ENCODE measurements at regions not wholly inside any gene's neighbourhood (a gene's known extent, or its start where the extent isn't known, plus 50 kb on each side); places are given as distances from the start of the nearest gene placed in this dataset.

DNA sequence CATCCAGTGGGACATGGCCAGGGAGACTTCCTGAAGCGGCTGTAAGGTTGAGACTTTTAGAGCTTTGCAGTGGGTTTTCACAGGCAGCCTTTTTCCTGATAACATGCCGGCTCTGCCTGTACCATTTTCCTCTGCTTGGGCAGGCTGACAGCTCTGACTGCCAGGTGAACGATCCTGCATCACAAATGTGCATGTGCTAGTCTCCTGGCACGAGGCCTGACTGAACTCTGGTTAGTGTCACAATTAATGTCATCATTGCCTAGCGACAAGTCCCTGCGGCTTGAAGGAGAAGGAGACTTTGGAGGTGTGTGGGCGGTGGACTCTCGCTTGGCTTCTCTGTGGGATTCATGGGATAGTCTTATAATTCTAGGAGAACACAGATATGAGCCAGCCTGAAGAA, 783.6 kb upstream of the TSPY4 start:
- no peak for TF ChIP-seq POLR2AphosphoS5 (IDR thresholded peaks at IDR 0.05)
- TF ChIP-seq, protein P1, sequence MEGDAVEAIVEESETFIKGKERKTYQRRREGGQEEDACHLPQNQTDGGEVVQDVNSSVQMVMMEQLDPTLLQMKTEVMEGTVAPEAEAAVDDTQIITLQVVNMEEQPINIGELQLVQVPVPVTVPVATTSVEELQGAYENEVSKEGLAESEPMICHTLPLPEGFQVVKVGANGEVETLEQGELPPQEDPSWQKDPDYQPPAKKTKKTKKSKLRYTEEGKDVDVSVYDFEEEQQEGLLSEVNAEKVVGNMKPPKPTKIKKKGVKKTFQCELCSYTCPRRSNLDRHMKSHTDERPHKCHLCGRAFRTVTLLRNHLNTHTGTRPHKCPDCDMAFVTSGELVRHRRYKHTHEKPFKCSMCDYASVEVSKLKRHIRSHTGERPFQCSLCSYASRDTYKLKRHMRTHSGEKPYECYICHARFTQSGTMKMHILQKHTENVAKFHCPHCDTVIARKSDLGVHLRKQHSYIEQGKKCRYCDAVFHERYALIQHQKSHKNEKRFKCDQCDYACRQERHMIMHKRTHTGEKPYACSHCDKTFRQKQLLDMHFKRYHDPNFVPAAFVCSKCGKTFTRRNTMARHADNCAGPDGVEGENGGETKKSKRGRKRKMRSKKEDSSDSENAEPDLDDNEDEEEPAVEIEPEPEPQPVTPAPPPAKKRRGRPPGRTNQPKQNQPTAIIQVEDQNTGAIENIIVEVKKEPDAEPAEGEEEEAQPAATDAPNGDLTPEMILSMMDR (IDR thresholded peaks at IDR 0.05) = no peak
- TF ChIP-seq EP300 (IDR thresholded peaks at IDR 0.05) = no peak
- no peak for TF ChIP-seq POLR2A (IDR thresholded peaks at IDR 0.05)
- 77 to 85% (median 84%) methylated on average over 5 to 8 of the region's 8 CpGs; no CpG with 5 or more reads in 2 of the 5 donors for WGBS, 5 donors
- Histone ChIP-seq H3K27ac (no peak overlapping the region), H3K27me3 (no peaks in the 10 kb centered on the region), H3K36me3 (no peaks in the 10 kb centered on the region), H3K4me1 (no peaks in the 10 kb centered on the region), H3K4me3 (no peak overlapping the region), H3K9me3 (no peaks in the 10 kb centered on the region)
- no peak for DNase-seq
- intact Hi-C loops (cut with DNase I; ENCODE audit: low total_unique reads) = no loop called here

DNA sequence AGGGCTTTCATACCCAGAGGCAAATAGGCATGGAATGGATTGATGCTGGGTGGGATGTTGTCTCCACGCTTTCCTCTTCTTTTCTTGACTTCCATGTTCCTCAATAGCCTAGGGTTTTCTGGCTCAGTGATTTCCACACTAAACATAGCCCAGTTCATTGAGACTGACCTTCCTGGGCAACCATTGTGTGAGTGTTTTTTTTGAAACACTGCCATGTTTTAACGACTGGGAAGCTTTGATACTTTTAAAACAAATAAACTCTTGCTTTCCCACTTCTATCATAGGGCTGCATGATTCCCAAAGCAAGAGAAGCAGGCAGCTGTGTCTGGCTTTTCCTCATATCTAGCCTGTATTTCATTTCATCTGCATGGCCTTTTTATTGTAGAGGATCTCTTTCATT, 775.9 kb upstream of the TSPY4 start:
- Histone ChIP-seq H3K27ac (no peak overlapping the region), H3K36me3 (no peaks in the 10 kb centered on the region), H3K27me3 (no peaks in the 10 kb centered on the region), H3K9me3 (no peaks in the 10 kb centered on the region), H3K4me1 (no peaks in the 10 kb centered on the region), H3K4me3 (no peak overlapping the region)
- no peak for DNase-seq
- 16 to 32% (median 26%) methylated on average over 2 of the region's 2 CpGs; no CpG with 5 or more reads in 2 of the 5 donors for WGBS, 5 donors
- TF ChIP-seq POLR2A (IDR thresholded peaks at IDR 0.05) = no peak
- intact Hi-C loops (cut with DNase I; ENCODE audit: low total_unique reads) = no loop called here

DNA sequence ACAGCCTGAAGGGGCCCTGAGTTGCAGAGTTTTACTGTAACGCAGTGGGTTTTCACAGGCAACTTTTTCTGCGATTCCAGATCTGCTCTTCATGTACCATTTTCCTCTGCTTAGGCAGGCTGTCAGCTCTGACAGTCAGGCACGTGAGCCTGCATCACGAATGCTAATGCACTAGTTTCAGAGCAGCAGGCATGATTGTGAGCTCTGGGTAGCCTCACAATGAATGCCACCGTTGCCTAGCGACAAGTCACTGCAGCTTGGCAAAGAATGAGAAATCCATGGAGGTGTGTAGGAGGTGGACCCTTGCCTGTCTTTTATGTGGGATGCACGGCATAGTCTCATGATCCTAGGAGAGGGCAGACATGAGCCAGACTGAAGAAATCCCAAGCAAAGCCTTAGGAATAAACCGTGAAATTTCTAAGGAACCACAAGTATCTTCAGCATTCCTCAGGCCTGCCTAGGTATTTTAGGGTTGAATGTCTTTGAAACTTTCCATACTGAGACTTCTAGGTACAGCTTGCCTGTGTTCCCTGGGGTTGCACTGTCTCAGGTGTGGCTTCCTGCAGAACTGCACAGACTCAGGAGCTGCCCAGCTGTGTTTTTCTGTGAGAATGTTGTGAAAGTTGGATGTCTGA, 774.7 kb upstream of the TSPY4 start:
- 71 to 83% (median 72%) methylated on average over 8 of the region's 8 CpGs; no CpG with 5 or more reads in 2 of the 5 donors for WGBS, 5 donors
- H3K9me3 ChIP-seq = no peaks in the 10 kb centered on the region

DNA sequence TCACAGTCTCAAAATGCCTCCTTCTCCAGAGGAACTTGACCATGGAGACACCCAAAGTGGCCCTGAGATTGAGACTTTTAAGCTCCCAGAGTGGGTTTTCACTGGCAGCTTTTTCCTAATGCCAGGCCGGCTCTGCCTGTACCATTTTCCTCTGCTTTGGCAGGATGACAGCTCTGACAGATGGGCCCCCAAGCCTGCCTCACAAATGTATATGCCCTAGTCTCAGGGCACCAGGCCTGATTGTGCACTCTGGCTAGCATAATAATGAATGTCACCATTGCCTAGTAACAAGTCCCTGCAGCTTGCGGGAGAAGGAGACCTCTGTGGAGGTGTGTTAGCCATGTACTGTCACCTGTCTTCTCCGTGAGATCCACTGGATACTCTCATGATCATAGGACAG, 772.8 kb upstream of the TSPY4 start:
- Histone ChIP-seq H3K36me3 (no peaks in the 10 kb centered on the region), H3K9me3 (no peaks in the 10 kb centered on the region), H3K27ac (no peak overlapping the region), H3K4me3 (no peak overlapping the region), H3K4me1 (no peaks in the 10 kb centered on the region), H3K27me3 (no peaks in the 10 kb centered on the region)
- no peak for DNase-seq
- TF ChIP-seq EP300 (IDR thresholded peaks at IDR 0.05) (no peak), POLR2AphosphoS5 (IDR thresholded peaks at IDR 0.05) (no peak), POLR2A (IDR thresholded peaks at IDR 0.05) (no peak)
- TF ChIP-seq, protein P1 (IDR thresholded peaks at IDR 0.05) = no peak
- 85 to 100% (median 87%) methylated on average over 1 to 3 of the region's 3 CpGs; no CpG with 5 or more reads in 2 of the 5 donors for WGBS, 5 donors
- intact Hi-C loops (cut with DNase I; ENCODE audit: low total_unique reads) = no loop called here

More for the DNA sequence above, 774.7 kb upstream of the TSPY4 start:
- TF ChIP-seq POLR2AphosphoS5 (IDR thresholded peaks at IDR 0.05) (no peak), EP300 (IDR thresholded peaks at IDR 0.05) (no peak), POLR2A (IDR thresholded peaks at IDR 0.05) (no peak)
- TF ChIP-seq, protein P1 (IDR thresholded peaks at IDR 0.05) = no peak
- no peaks in the 10 kb centered on the region for H3K4me1 ChIP-seq
- H3K4me3 ChIP-seq = no peak overlapping the region
- H3K27ac ChIP-seq = no peak overlapping the region
- H3K27me3 ChIP-seq = no peaks in the 10 kb centered on the region
- DNase-seq = no peak
- intact Hi-C loops (cut with DNase I; ENCODE audit: low total_unique reads) = no loop called here
- H3K36me3 ChIP-seq = no peaks in the 10 kb centered on the region

DNA sequence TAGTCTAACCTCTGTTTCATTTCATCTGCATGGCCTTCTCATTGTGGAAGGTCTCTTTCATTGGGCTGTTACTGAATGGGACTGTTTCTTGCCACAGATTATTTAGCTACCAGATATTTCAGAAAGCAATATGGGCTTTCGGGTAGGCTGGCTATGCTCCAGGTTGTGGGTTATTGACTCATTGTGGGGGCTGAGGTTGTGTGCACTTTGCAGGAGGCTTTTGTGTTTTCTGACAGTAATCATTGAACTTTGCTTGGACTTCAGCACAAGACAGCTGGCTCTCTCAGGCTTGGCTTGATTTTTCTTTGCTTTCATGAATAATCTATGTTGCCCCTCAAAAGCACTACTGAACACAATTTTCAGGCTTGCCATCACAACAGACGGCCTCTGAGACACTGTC, 771.1 kb upstream of the TSPY4 start:
- no peak overlapping the region for H3K4me3 ChIP-seq
- no peaks in the 10 kb centered on the region for H3K27me3 ChIP-seq
- WGBS, 5 donors = 52 to 67% (median 59%) methylated on average over 1 to 2 of the region's 2 CpGs; no CpG with 5 or more reads in 2 of the 5 donors
- H3K36me3 ChIP-seq = no peaks in the 10 kb centered on the region
- no peaks in the 10 kb centered on the region for H3K9me3 ChIP-seq
- intact Hi-C loops (cut with DNase I; ENCODE audit: low total_unique reads) = no loop called here
- TF ChIP-seq, protein P1 (IDR thresholded peaks at IDR 0.05) = no peak
- TF ChIP-seq EP300 (IDR thresholded peaks at IDR 0.05) = no peak
- no peak for TF ChIP-seq POLR2AphosphoS5 (IDR thresholded peaks at IDR 0.05)
- TF ChIP-seq POLR2A (IDR thresholded peaks at IDR 0.05) = no peak
- DNase-seq = no peak
- peaks cover 0 to 2% (median 0%) of the 10 kb centered on the region in 4 donors for H3K4me1 ChIP-seq
- no peak overlapping the region for H3K27ac ChIP-seq

All from stomach (tissue), 8 donors.